Vagina (tissue), 2 donors: ENCODE measurements at regions not wholly inside any gene's neighbourhood (a gene's known extent, or its start where the extent isn't known, plus 50 kb on each side); places are given as distances from the start of the nearest gene placed in this dataset.
A peak's percentile ranks its signal among the peaks of the same experiment; 100 is the strongest.

Experiments
- DNase-seq, 2 donors: peaks; one replicate each; pipeline ENCODE4 v3.0.0-alpha.2; 2017; ENCODE audit errors: extremely low spot score in 2 of 2
- H3K27ac ChIP-seq: fragments of 200-600 bp; sonication (generic); one replicate; pipeline ENCODE4 v1.5.1; 2019
- H3K27me3 ChIP-seq: fragments of 200-600 bp; sonication (generic); one replicate; pipeline ENCODE4 v1.5.1; 2019
- H3K36me3 ChIP-seq, 2 donors: fragments of 200-600 bp; sonication (generic); one replicate each; pipeline ENCODE4 v1.5.1; 2017 to 2019
- H3K4me1 ChIP-seq: fragments of 200-600 bp; sonication (generic); one replicate; pipeline ENCODE4 v1.5.1; 2019
- H3K4me3 ChIP-seq, 2 donors: fragments of 200-600 bp; sonication (generic); 1 replicate in 1 of 2; 2 replicates in 1 of 2; pipeline ENCODE4 v1.5.1; 2016 to 2019
- H3K9me3 ChIP-seq: fragments of 200-600 bp; sonication (generic); one replicate; pipeline ENCODE4 v1.5.1; 2019
- CTCF ChIP-seq, 3 experiments: fragments of 450-650 bp in 2 of 3; fragments of 200-600 bp in 1 of 3; sonication (generic) in 1 of 3; IDR thresholded peaks; one replicate each; pipeline ENCODE4 v1.5.1; 2017 to 2019; ENCODE audit warnings: antibody characterized with exemption in 3 of 3, mild to moderate bottlenecking in 2 of 3, moderate library complexity in 2 of 3
- POLR2A ChIP-seq, 2 donors: fragments of 450-650 bp; IDR thresholded peaks; one replicate each; pipeline ENCODE4 v1.6.1; 2017; ENCODE audit warnings: antibody characterized with exemption in 2 of 2, mild to moderate bottlenecking in 2 of 2, moderate library complexity in 2 of 2
- POLR2AphosphoS5 ChIP-seq, 2 donors: sonication (generic); formaldehyde crosslinking; IDR thresholded peaks; one replicate each; pipeline ENCODE4 v1.9.0; 2017; ENCODE audit warnings: antibody characterized with exemption in 2 of 2, mild to moderate bottlenecking in 2 of 2, low read depth in 1 of 2; ENCODE audit not compliant: insufficient read depth in 1 of 2
- intact Hi-C: fragments of 100-400 bp; cut with DNase I; formaldehyde crosslinking; loops from one replicate; pipeline ENCODE4 v1.15.1; 2023

- Histone ChIP-seq H3K36me3 (no peaks in the 10 kb centered on the region), H3K27me3 (no peaks in the 10 kb centered on the region), H3K4me1 (peaks cover 9% of the 10 kb centered on the region), H3K4me3 (no peak overlapping the region), H3K27ac (peak overlapping the region; percentile 66), H3K9me3 (no peaks in the 10 kb centered on the region)
- no peak for DNase-seq
- intact Hi-C loops = no loop called here
- no peak for TF ChIP-seq CTCF (IDR thresholded peaks at IDR 0.05)
- TF ChIP-seq POLR2AphosphoS5 (IDR thresholded peaks at IDR 0.05; ENCODE audit: insufficient read depth in 1 of 2, low read depth in 1 of 2) = peak in 1 of 2 donors; percentile 67
- no peak for TF ChIP-seq POLR2A (IDR thresholded peaks at IDR 0.05)
Observed at GRCh38 chr6:134589512-134589911, 271.6 kb upstream of the SGK1 start.

- Histone ChIP-seq H3K9me3 (no peaks in the 10 kb centered on the region), H3K27me3 (no peaks in the 10 kb centered on the region), H3K36me3 (no peaks in the 10 kb centered on the region), H3K27ac (no peak overlapping the region), H3K4me1 (peaks cover 9% of the 10 kb centered on the region), H3K4me3 (no peak overlapping the region)
- TF ChIP-seq POLR2A (IDR thresholded peaks at IDR 0.05) (no peak), CTCF (IDR thresholded peaks at IDR 0.05) (no peak), POLR2AphosphoS5 (IDR thresholded peaks at IDR 0.05; ENCODE audit: insufficient read depth in 1 of 2, low read depth in 1 of 2) (no peak)
- DNase-seq = no peak
- intact Hi-C loops = no loop called here
Observed at GRCh38 chr6:134588267-134588666, 270.4 kb upstream of the SGK1 start.

- H3K4me1 ChIP-seq = peaks cover 9% of the 10 kb centered on the region
- H3K36me3 ChIP-seq = no peaks in the 10 kb centered on the region
- no peak overlapping the region for H3K4me3 ChIP-seq
- H3K9me3 ChIP-seq = no peaks in the 10 kb centered on the region
- no peak for TF ChIP-seq POLR2A (IDR thresholded peaks at IDR 0.05)
- TF ChIP-seq CTCF (IDR thresholded peaks at IDR 0.05) = no peak
- no peak overlapping the region for H3K27ac ChIP-seq
- intact Hi-C loops = no loop called here
- no peak for DNase-seq
- no peaks in the 10 kb centered on the region for H3K27me3 ChIP-seq
Observed at GRCh38 chr6:134585517-134585873, 267.6 kb upstream of the SGK1 start.

GRCh38 chr6:134584847-134585516 lies 267.1 kb upstream of the SGK1 start:
- intact Hi-C loops = no loop called here
- DNase-seq = no peak
- Histone ChIP-seq H3K9me3 (no peaks in the 10 kb centered on the region), H3K4me3 (no peak overlapping the region), H3K27me3 (no peaks in the 10 kb centered on the region), H3K4me1 (peaks cover 6% of the 10 kb centered on the region), H3K36me3 (no peaks in the 10 kb centered on the region), H3K27ac (no peak overlapping the region)
- no peak for TF ChIP-seq CTCF (IDR thresholded peaks at IDR 0.05)
- no peak for TF ChIP-seq POLR2A (IDR thresholded peaks at IDR 0.05)
- no peak for TF ChIP-seq POLR2AphosphoS5 (IDR thresholded peaks at IDR 0.05; ENCODE audit: insufficient read depth in 1 of 2, low read depth in 1 of 2)

- intact Hi-C loops = no loop called here
- no peak for TF ChIP-seq CTCF (IDR thresholded peaks at IDR 0.05)
- TF ChIP-seq POLR2AphosphoS5 (IDR thresholded peaks at IDR 0.05; ENCODE audit: insufficient read depth in 1 of 2, low read depth in 1 of 2) = no peak
- TF ChIP-seq POLR2A (IDR thresholded peaks at IDR 0.05) = no peak
Observed at GRCh38 chr6:134577998-134578397, 260.1 kb upstream of the SGK1 start.

More at GRCh38 chr6:134577998-134578397, 260.1 kb upstream of the SGK1 start:
- DNase-seq = no peak
- Histone ChIP-seq H3K36me3 (no peaks in the 10 kb centered on the region), H3K27me3 (no peaks in the 10 kb centered on the region), H3K4me1 (no peaks in the 10 kb centered on the region), H3K4me3 (no peak overlapping the region), H3K27ac (no peak overlapping the region), H3K9me3 (no peaks in the 10 kb centered on the region)
